ENCODE measurements at regions not wholly inside any gene's neighbourhood (a gene's known extent, or its start where the extent isn't known, plus 50 kb on each side); places are given as distances from the start of the nearest gene placed in this dataset.

DNA sequence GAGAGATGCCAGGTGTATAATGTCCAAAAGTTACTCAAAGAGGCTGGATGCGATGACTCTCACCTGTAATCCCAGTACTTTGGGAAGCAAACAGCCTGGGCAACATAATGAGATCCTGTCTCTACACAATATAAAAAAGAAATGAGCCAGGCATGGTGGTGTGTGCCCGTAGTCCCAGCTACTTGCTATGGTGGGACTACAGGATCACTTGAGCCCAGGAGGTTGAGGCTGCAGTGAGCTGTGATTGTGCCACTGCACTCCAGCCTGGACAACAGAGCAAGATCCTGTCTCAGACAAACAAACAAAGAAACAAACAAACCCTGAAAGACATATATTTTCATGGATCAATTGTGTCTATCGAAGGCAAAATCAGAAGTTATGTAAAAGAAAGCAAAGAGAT is 54.3 kb upstream of the CYP2B6 start:
- Histone ChIP-seq H3K9me3 (replicated peaks; ENCODE audit: control insufficient read depth, insufficient read depth, low read depth, low read length) (no peaks in the 10 kb centered on the region), H3K4me3 (no peak overlapping the region), H3K27ac (ENCODE audit: extremely low read depth, low read depth, low read length) (no peak overlapping the region), H3K27me3 (ENCODE audit: control insufficient read depth in 2 of 2, insufficient read depth in 2 of 2, low read length in 2 of 2) (no peaks in the 10 kb centered on the region; a peak in 2 of 5 replicates), H3K79me2 (ENCODE audit: control insufficient read depth, insufficient read depth, low read length) (no peaks in the 10 kb centered on the region), H3K9ac (ENCODE audit: insufficient read depth in 1 of 2, low read depth in 2 of 2, low read length in 2 of 2) (no peak overlapping the region), H2AFZ (ENCODE audit: low read depth, low read length) (no peak overlapping the region), H4K20me1 (replicated peaks; ENCODE audit: control insufficient read depth, insufficient read depth, low read length) (no peaks in the 10 kb centered on the region), H3K4me1 (replicated peaks in 1 of 2; ENCODE audit: control insufficient read depth in 2 of 2, insufficient read depth in 2 of 2, low read length in 2 of 2) (peaks cover 8 to 9% of the 10 kb centered on the region in 2 experiments; a peak in 3 of 5 replicates), H3K4me2 (ENCODE audit: insufficient read depth, low read length) (no peak overlapping the region), H3K9me1 (ENCODE audit: control insufficient read depth, insufficient read depth, low read length) (no peaks in the 10 kb centered on the region), H3K36me3 (ENCODE audit: control insufficient read depth, insufficient read depth, low read length) (no peaks in the 10 kb centered on the region)
- FAIRE-seq (no peak), DNase-seq (ENCODE audit: extremely low read depth in 1 of 4, low spot score in 3 of 4) (no peak), ATAC-seq (no peak)
- intact Hi-C loops (cut with micrococcal nuclease) (no loop called here), in situ Hi-C loops (cut with MboI) (no loop called here)
- POLR2A ChIA-PET = no interaction called here
- WGBS (ENCODE audit: insufficient coverage, low coverage, missing lambda C conversion rate) = 14% methylated on average over 3 of the region's 3 CpGs
- TF ChIP-seq GTF2A2 (tag; IDR thresholded peaks at IDR 0.05) = no peak
- TF ChIP-seq ZNF121 (CRISPR knock-in tag; conservative IDR thresholded peaks at IDR 0.05) = peak; percentile 52
- TF ChIP-seq PHF21A (IDR thresholded peaks at IDR 0.05; ENCODE audit: borderline replicate concordance, low read depth) = no peak
- no peak for TF ChIP-seq BCLAF1 (IDR thresholded peaks at IDR 0.05; ENCODE audit: borderline replicate concordance in 1 of 2, control insufficient read depth in 1 of 2, low read depth in 2 of 2, low read length in 1 of 2)
- no peak for TF ChIP-seq JUND (IDR thresholded peaks at IDR 0.05; ENCODE audit: borderline replicate concordance, low read depth, low read length)
- TF ChIP-seq JUND (tag; IDR thresholded peaks at IDR 0.05; ENCODE audit: borderline replicate concordance, low read depth, low read length) = no peak
- TF ChIP-seq, protein P1, sequence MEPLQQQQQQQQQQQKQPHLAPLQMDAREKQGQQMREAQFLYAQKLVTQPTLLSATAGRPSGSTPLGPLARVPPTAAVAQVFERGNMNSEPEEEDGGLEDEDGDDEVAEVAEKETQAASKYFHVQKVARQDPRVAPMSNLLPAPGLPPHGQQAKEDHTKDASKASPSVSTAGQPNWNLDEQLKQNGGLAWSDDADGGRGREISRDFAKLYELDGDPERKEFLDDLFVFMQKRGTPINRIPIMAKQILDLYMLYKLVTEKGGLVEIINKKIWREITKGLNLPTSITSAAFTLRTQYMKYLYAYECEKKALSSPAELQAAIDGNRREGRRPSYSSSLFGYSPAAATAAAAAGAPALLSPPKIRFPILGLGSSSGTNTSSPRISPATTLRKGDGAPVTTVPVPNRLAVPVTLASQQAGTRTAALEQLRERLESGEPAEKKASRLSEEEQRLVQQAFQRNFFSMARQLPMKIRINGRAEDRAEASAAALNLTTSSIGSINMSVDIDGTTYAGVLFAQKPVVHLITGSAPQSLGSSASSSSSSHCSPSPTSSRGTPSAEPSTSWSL (CRISPR knock-in tag; IDR thresholded peaks at IDR 0.05; ENCODE audit: borderline replicate concordance) = no peak
- TF ChIP-seq FUS (optimal IDR thresholded peaks at IDR 0.05; ENCODE audit: low read depth, low read length) = no peak
- TF ChIP-seq, protein P2, sequence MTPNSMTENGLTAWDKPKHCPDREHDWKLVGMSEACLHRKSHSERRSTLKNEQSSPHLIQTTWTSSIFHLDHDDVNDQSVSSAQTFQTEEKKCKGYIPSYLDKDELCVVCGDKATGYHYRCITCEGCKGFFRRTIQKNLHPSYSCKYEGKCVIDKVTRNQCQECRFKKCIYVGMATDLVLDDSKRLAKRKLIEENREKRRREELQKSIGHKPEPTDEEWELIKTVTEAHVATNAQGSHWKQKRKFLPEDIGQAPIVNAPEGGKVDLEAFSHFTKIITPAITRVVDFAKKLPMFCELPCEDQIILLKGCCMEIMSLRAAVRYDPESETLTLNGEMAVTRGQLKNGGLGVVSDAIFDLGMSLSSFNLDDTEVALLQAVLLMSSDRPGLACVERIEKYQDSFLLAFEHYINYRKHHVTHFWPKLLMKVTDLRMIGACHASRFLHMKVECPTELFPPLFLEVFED (CRISPR knock-in tag; conservative IDR thresholded peaks at IDR 0.05) = no peak
- TF ChIP-seq ZBTB1 (CRISPR knock-in tag; IDR thresholded peaks at IDR 0.05; ENCODE audit: borderline replicate concordance, low read depth) = no peak
- TF ChIP-seq NBN (IDR thresholded peaks at IDR 0.05; ENCODE audit: low read depth) = no peak
- TF ChIP-seq BCL6 (CRISPR knock-in tag; IDR thresholded peaks at IDR 0.05) = no peak
- peak; percentile 5 for TF ChIP-seq RBM25 (IDR thresholded peaks at IDR 0.05; ENCODE audit: low read depth, low read length, severe bottlenecking)
- no peak for TF ChIP-seq NELFE (IDR thresholded peaks at IDR 0.05; ENCODE audit: insufficient read depth, insufficient read length)
- TF ChIP-seq SIRT6 (IDR thresholded peaks at IDR 0.05; ENCODE audit: low read depth, low read length) = no peak
- BruUV-seq (replicated peaks) = no TSS peak
- CTCF ChIA-PET (ENCODE audit: low intra/inter-chr PET ratio) = no interaction called here

Data from K562 (cell line).